ENCODE measurements at regions not wholly inside any gene's neighbourhood (a gene's known extent, or its start where the extent isn't known, plus 50 kb on each side); places are given as distances from the start of the nearest gene placed in this dataset.

GRCh38 chr5:8329773-8330172, 460.8 kb downstream of the MTRR start:
- no peak for TF ChIP-seq POLR2A (IDR thresholded peaks at IDR 0.05)
- TF ChIP-seq CTCF (IDR thresholded peaks at IDR 0.05) = no peak
- no peak for TF ChIP-seq EP300 (IDR thresholded peaks at IDR 0.05)
- no peak for TF ChIP-seq POLR2AphosphoS5 (IDR thresholded peaks at IDR 0.05)
